GM12874 (cell line): ENCODE measurements at regions not wholly inside any gene's neighbourhood (a gene's known extent, or its start where the extent isn't known, plus 50 kb on each side); places are given as distances from the start of the nearest gene placed in this dataset.

Experiments
- CTCF ChIP-seq: IDR thresholded peaks from 2 replicates; pipeline ENCODE4 v1.5.1; 2011; ENCODE audit warnings: low read depth, mild to moderate bottlenecking, control low read depth, low read length, moderate library complexity; ENCODE audit not compliant: insufficient read depth

GRCh38 chr11:92295175-92296137 is 70.8 kb downstream of the FAT3 start:
- TF ChIP-seq CTCF, result no peak

GRCh38 chr11:92296138-92296515 is 71.5 kb downstream of the FAT3 start:
- TF ChIP-seq CTCF, result no peak

- no peak for TF ChIP-seq CTCF
Measured at GRCh38 chr11:92297567-92298553, 73.2 kb downstream of the FAT3 start.

GRCh38 chr11:92300876-92301275 is 76.3 kb downstream of the FAT3 start:
- TF ChIP-seq CTCF, result no peak

- TF ChIP-seq CTCF, result no peak
Measured at GRCh38 chr11:92302770-92303169, 78.2 kb downstream of the FAT3 start.

GRCh38 chr11:92304271-92304670 is 79.7 kb downstream of the FAT3 start:
- no peak for TF ChIP-seq CTCF

GRCh38 chr11:92306966-92307510 is 82.4 kb downstream of the FAT3 start:
- TF ChIP-seq CTCF, result no peak
